Naive thymus-derived CD8-positive, alpha-beta T cell (primary cell): ENCODE measurements at regions not wholly inside any gene's neighbourhood (a gene's known extent, or its start where the extent isn't known, plus 50 kb on each side); places are given as distances from the start of the nearest gene placed in this dataset.
"Not testable (repeated sequence)": the region's sequence is repeated elsewhere in the genome, so short reads cannot be mapped to it uniquely, and the experiment has no call there.

Source experiments
- ATAC-seq, 2 donors: fragments of 150-1000 bp; cut with Tn5 transposase in 1 of 2; sonication (Bioruptor Pico), chemical (Tn5 transposase) in 1 of 2; 1 replicate in 1 of 2; 2 replicates in 1 of 2; pipeline ENCODE4 v1.10.0; 2021; ENCODE audit warnings: mild to moderate bottlenecking in 2 of 2, moderate library complexity in 2 of 2
- POLR2A ChIA-PET: fragments of 350-600 bp; sonication (Branson Sonifier 250); formaldehyde crosslinking; loops from one replicate; lab custom pipeline; 2021; ENCODE audit warnings: antibody characterized with exemption; lab: Charles Lee
- DNase-seq, 10 donors: peaks; one replicate each; pipeline versions ENCODE4 v3.0.0 to v3.0.0-alpha.2; 2020 to 2022
- H3K27ac Mint-ChIP-seq, 10 donors: one replicate each; pipeline ENCODE4 v1.8.0; 2020 to 2022; ENCODE audit warnings: mild to moderate bottlenecking in 10 of 10, mixed read lengths in 10 of 10, moderate library complexity in 4 of 10, inconsistent platforms in 1 of 10
- H3K27me3 Mint-ChIP-seq, 5 donors: one replicate each; pipeline ENCODE4 v1.8.0; 2021 to 2022; ENCODE audit warnings: mixed read lengths in 5 of 5
- H3K36me3 Mint-ChIP-seq, 3 donors: one replicate each; pipeline ENCODE4 v1.8.0; 2020 to 2022; ENCODE audit warnings: mixed read lengths in 3 of 3, mild to moderate bottlenecking in 2 of 3, inconsistent platforms in 1 of 3
- H3K4me1 Mint-ChIP-seq, 4 donors: one replicate each; pipeline ENCODE4 v1.8.0; 2021 to 2022; ENCODE audit warnings: mixed read lengths in 4 of 4
- H3K4me3 Mint-ChIP-seq, 10 donors: one replicate each; pipeline ENCODE4 v1.8.0; 2020 to 2022; ENCODE audit warnings: mild to moderate bottlenecking in 10 of 10, mixed read lengths in 10 of 10, moderate library complexity in 6 of 10, inconsistent platforms in 1 of 10
- H3K9me3 Mint-ChIP-seq, 9 donors: one replicate each; pipeline ENCODE4 v1.8.0; 2020 to 2022; ENCODE audit warnings: mixed read lengths in 9 of 9, mild to moderate bottlenecking in 3 of 9, inconsistent platforms in 1 of 9, moderate library complexity in 1 of 9

DNA sequence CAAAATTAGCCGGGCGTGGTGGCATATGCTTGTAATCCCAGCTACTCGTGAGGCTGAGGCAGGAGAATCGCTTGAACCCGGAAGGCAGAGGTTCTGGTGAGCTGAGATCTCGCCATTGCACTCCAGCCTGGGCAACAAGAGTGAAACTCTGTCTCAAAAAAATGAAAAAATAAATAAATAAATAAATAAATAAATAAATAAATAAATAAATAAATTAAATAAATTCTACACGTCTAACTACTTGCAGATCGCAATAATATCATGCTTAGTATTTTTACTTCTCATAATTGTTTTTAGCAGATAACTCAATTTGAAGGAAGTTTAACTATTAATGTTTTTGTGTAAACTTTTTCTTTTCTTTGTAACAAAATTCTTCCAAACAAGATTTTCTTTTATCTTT, 234.0 kb upstream of the NRIP1 start:
- H3K4me1 Mint-ChIP-seq, ATAC-seq, H3K27me3 Mint-ChIP-seq, H3K27ac Mint-ChIP-seq, DNase-seq, H3K4me3 Mint-ChIP-seq, POLR2A ChIA-PET: not testable (repeated sequence)
- Mint-ChIP-seq H3K9me3 (peaks cover 0 to 30% (median 4%) of the 10 kb centered on the region in 9 donors), H3K36me3 (peaks cover 0 to 25% (median 4%) of the 10 kb centered on the region in 3 donors)

DNA sequence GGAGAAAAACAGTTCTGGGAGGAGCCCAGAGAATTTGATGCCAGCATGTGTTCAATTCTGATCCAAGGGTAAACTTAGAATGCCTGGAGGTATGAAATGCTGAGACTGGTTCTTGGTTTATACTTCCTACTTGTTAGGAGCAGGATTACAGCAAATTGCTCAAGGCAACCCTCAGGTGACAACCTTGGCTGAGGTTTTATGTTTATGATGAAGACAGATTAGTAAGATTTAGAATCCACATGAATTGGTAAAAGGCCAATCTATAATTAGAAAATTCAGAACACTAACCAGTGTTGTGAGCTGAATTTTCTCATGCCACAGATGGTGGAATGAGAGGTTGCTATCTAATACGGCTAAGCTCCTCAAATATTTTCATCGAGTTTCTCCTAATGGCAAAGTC, 235.3 kb upstream of the NRIP1 start:
- DNase-seq (no peak), ATAC-seq (no peak)
- peaks cover 0 to 30% (median 4%) of the 10 kb centered on the region in 9 donors for H3K9me3 Mint-ChIP-seq
- POLR2A ChIA-PET: interaction anchor here (0.6 kb wide), 1 partner anchor 360 kb away, joined by 5 read pairs; no protein-coding TSS in a partner anchor
- peaks cover 0 to 4% (median 1%) of the 10 kb centered on the region in 4 donors for H3K4me1 Mint-ChIP-seq
- peaks cover 0 to 25% (median 4%) of the 10 kb centered on the region in 3 donors for H3K36me3 Mint-ChIP-seq
- H3K27ac Mint-ChIP-seq: no peak overlapping the region
- H3K27me3 Mint-ChIP-seq: no peaks in the 10 kb centered on the region
- no peak overlapping the region for H3K4me3 Mint-ChIP-seq

DNA sequence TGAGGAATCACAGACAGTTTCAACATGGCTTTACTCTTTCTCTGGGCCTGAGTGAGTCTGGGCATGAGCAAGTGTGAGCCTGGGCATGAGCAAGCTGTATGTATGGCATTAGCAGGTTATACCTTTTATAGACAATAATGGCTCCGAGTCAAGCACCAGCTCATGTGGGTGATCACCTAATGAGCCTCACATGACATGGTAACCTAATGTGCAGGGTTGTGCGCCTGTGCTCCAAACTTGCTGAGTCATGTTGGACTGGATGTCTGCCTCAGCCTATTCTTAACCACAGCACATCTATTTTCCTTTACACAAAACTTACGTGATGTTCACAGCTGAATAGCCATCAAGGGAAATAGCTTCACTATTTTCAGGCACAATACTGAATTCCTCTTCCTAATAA, 236.2 kb upstream of the NRIP1 start:
- POLR2A ChIA-PET: no interaction called here
- ATAC-seq (no peak), DNase-seq (peak in 1 of 10 donors; percentile 12)
- peaks cover 0 to 30% (median 4%) of the 10 kb centered on the region in 9 donors for H3K9me3 Mint-ChIP-seq
- H3K4me3 Mint-ChIP-seq: no peak overlapping the region
- H3K36me3 Mint-ChIP-seq: peaks cover 0 to 25% (median 6%) of the 10 kb centered on the region in 3 donors
- peaks cover 0 to 4% (median 1%) of the 10 kb centered on the region in 4 donors for H3K4me1 Mint-ChIP-seq
- H3K27me3 Mint-ChIP-seq: peaks cover 0 to 4% (median 0%) of the 10 kb centered on the region in 5 donors
- H3K27ac Mint-ChIP-seq: no peak overlapping the region

DNA sequence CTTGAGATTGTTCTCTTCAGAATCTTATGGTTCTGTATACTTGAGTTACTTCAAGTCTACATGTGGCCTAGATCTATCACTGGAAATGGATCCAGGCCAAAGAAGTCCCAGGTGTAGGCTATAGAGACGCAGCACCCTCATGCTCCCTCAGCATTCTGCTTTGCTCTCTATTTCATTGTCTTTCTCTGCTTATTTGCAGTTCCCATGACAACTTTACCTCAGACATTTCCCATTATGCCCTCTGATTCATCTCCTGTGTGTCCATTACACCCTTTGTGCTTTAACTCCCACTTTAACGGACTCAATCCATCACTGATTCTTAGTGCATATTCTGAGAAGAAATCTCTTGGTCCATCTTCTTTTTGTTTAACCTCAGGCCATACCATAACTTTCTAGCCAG, 236.9 kb upstream of the NRIP1 start:
- Mint-ChIP-seq H3K27me3 (peaks cover 0 to 4% (median 0%) of the 10 kb centered on the region in 5 donors), H3K4me3 (no peak overlapping the region), H3K4me1 (peaks cover 0 to 4% (median 1%) of the 10 kb centered on the region in 4 donors), H3K27ac (no peak overlapping the region), H3K36me3 (peaks cover 0 to 25% (median 6%) of the 10 kb centered on the region in 3 donors), H3K9me3 (peaks cover 0 to 30% (median 4%) of the 10 kb centered on the region in 9 donors)
- ATAC-seq: no peak
- no peak for DNase-seq
- POLR2A ChIA-PET: no interaction called here

DNA sequence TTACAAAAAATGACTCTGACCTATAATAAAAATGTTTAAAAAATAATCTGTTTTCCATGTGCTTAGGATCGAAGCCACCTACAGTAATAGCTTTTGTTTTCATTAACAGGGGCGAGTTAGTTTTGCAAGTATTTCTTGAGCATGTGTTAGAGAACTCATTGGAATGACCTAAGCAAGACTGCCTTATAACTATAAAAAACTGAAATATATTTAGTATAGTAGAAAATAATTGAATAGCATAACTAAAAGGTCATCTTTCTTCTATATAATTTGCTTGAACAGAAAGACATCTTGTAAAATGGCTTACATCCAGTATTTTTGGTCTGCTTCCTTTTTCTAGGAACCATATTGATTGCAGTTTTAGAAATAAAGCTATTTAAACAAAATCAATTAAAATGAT, 241.5 kb upstream of the NRIP1 start:
- Mint-ChIP-seq H3K4me1 (no peaks in the 10 kb centered on the region), H3K4me3 (no peak overlapping the region), H3K27me3 (peaks cover 0 to 4% (median 0%) of the 10 kb centered on the region in 5 donors), H3K9me3 (peaks cover 0 to 14% (median 2%) of the 10 kb centered on the region in 9 donors), H3K36me3 (peaks cover 0 to 13% (median 4%) of the 10 kb centered on the region in 3 donors), H3K27ac (no peak overlapping the region)
- ATAC-seq (no peak), DNase-seq (no peak)
- POLR2A ChIA-PET: no interaction called here

DNA sequence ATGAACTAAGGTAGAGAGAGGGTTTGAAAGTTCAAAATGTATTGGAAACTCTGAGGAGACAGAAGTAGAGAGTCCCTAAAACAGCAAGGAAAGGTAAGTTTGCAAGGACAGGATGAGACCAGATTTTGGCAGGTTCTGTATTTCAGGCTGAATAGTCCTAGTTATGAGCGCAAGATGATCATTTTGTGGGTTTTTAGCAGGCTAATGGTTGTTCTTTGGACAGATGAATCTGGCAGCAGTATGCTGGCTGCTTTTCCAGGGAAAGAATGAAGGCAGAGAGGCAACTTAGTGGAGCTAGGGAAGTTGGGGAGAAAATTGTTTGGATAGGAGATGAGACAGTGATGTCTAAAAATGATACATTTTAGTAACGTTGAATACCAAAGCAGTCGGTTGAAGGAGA, 243.5 kb upstream of the NRIP1 start:
- Mint-ChIP-seq H3K9me3 (no peaks in the 10 kb centered on the region), H3K27ac (no peak overlapping the region), H3K36me3 (peaks cover 0 to 1% (median 0%) of the 10 kb centered on the region in 3 donors), H3K4me3 (no peak overlapping the region), H3K27me3 (peaks cover 0 to 4% (median 0%) of the 10 kb centered on the region in 5 donors), H3K4me1 (no peaks in the 10 kb centered on the region)
- ATAC-seq: no peak
- POLR2A ChIA-PET: no interaction called here
- no peak for DNase-seq

DNA sequence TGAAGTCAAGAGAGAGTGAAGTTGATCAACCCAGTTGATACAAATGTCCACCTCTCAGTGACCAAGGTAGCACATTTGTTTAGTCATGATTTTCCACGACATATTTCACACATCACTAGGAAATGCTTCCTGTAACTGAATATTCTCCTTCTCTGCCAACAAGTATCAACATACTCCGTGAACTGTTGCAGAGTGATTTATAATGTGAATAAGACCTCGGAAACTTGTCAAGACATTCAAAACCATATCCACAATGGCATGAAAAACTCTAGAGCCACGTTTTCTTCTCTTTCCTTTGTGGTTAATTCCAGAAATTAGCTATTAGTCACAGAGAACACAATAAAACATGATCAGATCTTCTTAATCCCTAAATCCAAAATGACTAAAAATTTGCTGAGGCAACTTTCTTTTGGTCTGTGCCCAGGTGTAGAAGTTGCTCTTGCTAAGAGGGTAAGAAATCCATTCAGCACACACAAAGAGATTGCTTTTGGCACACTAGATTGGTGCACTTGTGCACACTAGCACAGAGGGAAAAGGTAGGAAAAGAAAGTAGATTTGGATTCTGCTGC, 244.3 kb upstream of the NRIP1 start:
- Mint-ChIP-seq H3K27me3 (peaks cover 0 to 4% (median 0%) of the 10 kb centered on the region in 5 donors), H3K27ac (no peak overlapping the region)
- ATAC-seq: no peak

DNA sequence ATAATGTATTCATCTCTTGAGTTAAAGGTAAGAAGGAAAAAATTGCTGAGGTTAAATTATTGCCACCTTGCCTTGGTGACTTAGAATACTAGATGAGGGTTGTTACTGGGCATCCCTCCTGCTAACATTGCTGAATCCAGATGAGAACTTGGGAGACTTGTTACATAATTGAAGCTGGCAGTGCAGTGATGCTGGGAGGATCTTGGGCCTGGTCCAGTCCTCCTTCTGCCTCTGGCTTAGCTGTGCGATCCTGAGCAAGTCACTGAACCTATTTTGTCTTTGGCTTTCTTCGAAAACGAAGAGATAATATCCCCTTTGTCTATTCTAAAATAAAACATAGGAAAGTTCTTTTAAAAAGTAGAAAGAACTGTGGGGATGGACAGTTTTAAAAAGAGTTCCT, 244.9 kb upstream of the NRIP1 start:
- peaks cover 0 to 1% (median 0%) of the 10 kb centered on the region in 3 donors for H3K36me3 Mint-ChIP-seq
- POLR2A ChIA-PET: no interaction called here
- H3K9me3 Mint-ChIP-seq: peaks cover 0 to 3% (median 0%) of the 10 kb centered on the region in 9 donors
- DNase-seq: no peak
- no peak overlapping the region for H3K4me3 Mint-ChIP-seq
- peaks cover 0 to 4% (median 0%) of the 10 kb centered on the region in 5 donors for H3K27me3 Mint-ChIP-seq
- ATAC-seq: no peak
- no peak overlapping the region for H3K27ac Mint-ChIP-seq
- no peaks in the 10 kb centered on the region for H3K4me1 Mint-ChIP-seq

More for the DNA sequence above, 244.3 kb upstream of the NRIP1 start:
- Mint-ChIP-seq H3K4me1 (no peaks in the 10 kb centered on the region), H3K9me3 (peaks cover 0 to 3% (median 0%) of the 10 kb centered on the region in 9 donors), H3K36me3 (peaks cover 0 to 1% (median 0%) of the 10 kb centered on the region in 3 donors), H3K4me3 (no peak overlapping the region)
- POLR2A ChIA-PET: no interaction called here
- DNase-seq: no peak

DNA sequence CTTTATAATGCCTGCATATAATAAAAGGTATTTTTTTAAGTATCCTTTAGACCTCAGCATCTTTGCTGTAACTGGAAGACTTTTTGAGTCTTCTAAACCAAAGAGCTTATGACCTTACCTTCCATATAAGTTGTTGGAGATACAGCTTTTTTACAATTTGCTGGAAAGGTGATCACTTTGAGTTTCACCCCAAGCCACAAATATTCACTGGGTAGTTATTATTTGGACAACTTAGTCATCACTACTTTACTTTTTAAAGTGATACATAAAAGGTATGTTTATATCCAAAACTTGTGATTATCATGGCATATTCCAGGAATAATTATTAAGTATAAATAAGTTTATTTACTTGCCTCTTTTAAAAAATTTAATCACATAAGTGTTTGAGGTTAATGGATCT, 246.7 kb upstream of the NRIP1 start:
- DNase-seq (no peak), ATAC-seq (no peak)
- Mint-ChIP-seq H3K9me3 (peaks cover 0 to 3% (median 0%) of the 10 kb centered on the region in 9 donors), H3K36me3 (no peaks in the 10 kb centered on the region), H3K27me3 (peaks cover 0 to 1% (median 0%) of the 10 kb centered on the region in 5 donors), H3K27ac (no peak overlapping the region), H3K4me3 (no peak overlapping the region), H3K4me1 (no peaks in the 10 kb centered on the region)
- POLR2A ChIA-PET: no interaction called here

DNA sequence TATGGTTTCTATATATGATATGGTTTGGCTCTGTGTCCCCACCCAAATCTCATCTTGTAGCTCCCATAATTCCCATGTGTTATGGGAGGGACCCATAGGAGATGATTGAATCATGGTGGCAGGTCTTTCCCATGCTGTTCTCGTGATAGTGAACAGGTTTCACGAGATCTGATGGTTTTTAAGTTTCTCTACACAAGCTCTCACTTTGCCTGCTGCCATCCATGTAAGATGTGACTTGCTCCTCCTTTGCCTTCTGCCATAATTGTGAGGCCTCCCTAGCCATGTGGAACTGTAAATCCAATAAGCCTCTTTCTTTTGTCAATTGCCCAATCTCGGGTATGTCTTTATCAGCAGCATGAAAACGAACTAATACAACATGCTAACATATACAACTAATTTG, 252.2 kb upstream of the NRIP1 start:
- H3K27me3 Mint-ChIP-seq, H3K27ac Mint-ChIP-seq, H3K9me3 Mint-ChIP-seq, H3K4me3 Mint-ChIP-seq, H3K4me1 Mint-ChIP-seq, DNase-seq, POLR2A ChIA-PET, ATAC-seq, H3K36me3 Mint-ChIP-seq: not testable (repeated sequence)

DNA sequence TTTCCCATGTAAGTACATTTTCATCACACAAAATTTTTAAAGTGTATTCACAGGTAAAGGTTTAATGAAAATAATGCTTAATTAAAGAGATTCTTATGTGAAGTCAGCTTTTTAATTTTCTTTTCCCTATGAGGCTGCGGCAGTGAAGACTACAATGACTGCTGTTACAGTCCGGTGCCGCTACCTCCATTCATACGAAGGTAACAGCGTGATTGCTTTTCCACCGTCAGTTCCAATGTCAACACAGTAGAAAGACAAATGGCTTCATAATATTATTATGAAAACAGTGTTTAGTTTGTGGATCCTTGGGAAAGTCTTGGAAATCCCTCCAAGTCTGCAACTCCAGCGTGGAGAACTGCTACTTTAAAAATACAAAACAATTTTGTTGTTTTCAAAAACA, 254.9 kb upstream of the NRIP1 start:
- DNase-seq: no peak
- no peak overlapping the region for H3K4me3 Mint-ChIP-seq
- H3K27ac Mint-ChIP-seq: no peak overlapping the region
- no peaks in the 10 kb centered on the region for H3K4me1 Mint-ChIP-seq
- peaks cover 0 to 5% (median 0%) of the 10 kb centered on the region in 3 donors for H3K36me3 Mint-ChIP-seq
- peaks cover 0 to 5% (median 0%) of the 10 kb centered on the region in 5 donors for H3K27me3 Mint-ChIP-seq
- ATAC-seq: no peak
- H3K9me3 Mint-ChIP-seq: peaks cover 0 to 10% (median 2%) of the 10 kb centered on the region in 9 donors
- POLR2A ChIA-PET: no interaction called here

DNA sequence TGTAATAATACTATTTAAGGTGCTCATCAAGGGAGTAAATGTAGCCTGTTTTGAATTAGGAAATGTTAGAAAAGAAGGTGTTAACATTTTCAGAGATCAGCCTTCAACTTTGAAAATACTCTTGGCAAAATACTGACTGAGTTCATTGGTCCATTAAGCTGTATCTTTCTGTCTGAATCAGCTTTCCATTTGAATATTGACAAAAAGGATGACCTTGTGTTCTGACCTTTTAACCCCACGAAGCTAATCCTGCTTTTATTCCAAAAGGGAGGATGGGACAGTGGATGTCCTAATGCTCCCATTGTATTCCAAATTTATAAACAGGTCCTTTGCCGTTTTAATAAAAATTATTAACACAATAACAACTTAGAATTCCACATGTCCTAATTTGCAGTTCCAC, 259.7 kb upstream of the NRIP1 start:
- ATAC-seq (no peak), DNase-seq (no peak)
- Mint-ChIP-seq H3K27ac (no peak overlapping the region), H3K4me3 (no peak overlapping the region), H3K4me1 (no peaks in the 10 kb centered on the region), H3K27me3 (peaks cover 0 to 5% (median 0%) of the 10 kb centered on the region in 5 donors), H3K9me3 (peaks cover 0 to 2% (median 0%) of the 10 kb centered on the region in 9 donors), H3K36me3 (no peaks in the 10 kb centered on the region)
- POLR2A ChIA-PET: no interaction called here

DNA sequence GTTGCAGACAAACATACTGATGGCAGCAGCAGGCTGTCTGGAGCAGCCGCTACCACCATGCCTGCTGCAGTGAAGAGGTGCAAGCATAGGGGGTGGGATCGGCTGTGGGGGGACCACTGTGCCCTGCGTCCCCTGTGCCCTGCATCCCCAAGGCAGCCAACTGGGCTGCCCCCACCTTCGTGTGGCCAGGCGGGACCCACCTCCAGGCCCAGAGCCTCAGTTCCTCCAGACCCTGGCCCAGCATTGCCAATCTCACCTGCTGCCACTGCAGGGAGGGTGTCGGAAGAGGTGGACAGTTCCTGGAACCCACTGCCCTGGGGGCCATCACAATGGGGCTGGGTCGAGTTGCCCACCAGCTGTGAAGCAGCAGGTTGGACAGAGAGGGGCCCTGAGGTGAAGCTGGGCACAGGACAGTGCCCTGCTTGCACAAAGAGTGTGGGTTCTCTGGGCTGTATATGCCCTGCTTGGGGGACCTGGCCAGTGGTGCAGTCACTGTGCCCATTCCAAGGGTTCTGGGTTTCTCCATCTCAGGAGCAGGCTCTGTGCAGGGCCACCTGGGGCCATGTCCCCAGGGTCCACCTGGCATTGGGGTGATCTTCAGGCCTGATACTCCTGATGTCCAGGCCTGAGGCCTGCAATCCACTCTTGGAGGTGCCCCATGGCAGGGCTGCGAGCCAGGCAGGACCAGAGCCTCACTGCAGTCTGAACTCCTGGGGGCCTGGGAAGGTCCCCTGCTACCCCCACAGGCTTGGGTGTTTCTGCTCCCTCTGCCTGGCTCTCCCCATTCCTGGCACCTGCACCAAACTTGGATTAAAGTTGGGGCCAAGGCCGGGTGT, 261.4 kb upstream of the NRIP1 start:
- Mint-ChIP-seq H3K4me3 (no peak overlapping the region), H3K36me3 (no peaks in the 10 kb centered on the region), H3K27me3 (peaks cover 0 to 2% (median 0%) of the 10 kb centered on the region in 5 donors), H3K27ac (no peak overlapping the region), H3K4me1 (no peaks in the 10 kb centered on the region), H3K9me3 (peaks cover 0 to 2% (median 0%) of the 10 kb centered on the region in 9 donors)
- POLR2A ChIA-PET: no interaction called here
- ATAC-seq (no peak), DNase-seq (peak in 1 of 10 donors; percentile 57)
